GM23338 (cell line): ENCODE measurements at regions not wholly inside any gene's neighbourhood (a gene's known extent, or its start where the extent isn't known, plus 50 kb on each side); places are given as distances from the start of the nearest gene placed in this dataset.

Experiments
- CREB1 ChIP-seq: fragments of 250-450 bp; sonication (Bioruptor Pico); IDR thresholded peaks from 2 replicates; pipeline ENCODE4 v1.5.0; 2020; ENCODE audit warnings: low read depth, mild to moderate bottlenecking, moderate library complexity
- EZH2 ChIP-seq: fragments of 200-600 bp; sonication (generic); IDR thresholded peaks from one replicate; pipeline ENCODE4 v1.8.0; 2017; ENCODE audit warnings: antibody characterized with exemption, mild to moderate bottlenecking, low read depth; ENCODE audit not compliant: unreplicated experiment
- EZH2phosphoT487 ChIP-seq: fragments of 200-600 bp; sonication (generic); IDR thresholded peaks from one replicate; pipeline ENCODE4 v1.8.1; 2018; ENCODE audit warnings: antibody characterized with exemption; ENCODE audit not compliant: unreplicated experiment
- JUNB ChIP-seq: IDR thresholded peaks from one replicate; pipeline ENCODE4 v1.6.1; 2016; ENCODE audit warnings: antibody characterized with exemption; ENCODE audit not compliant: unreplicated experiment
- NANOG ChIP-seq: IDR thresholded peaks from 2 replicates; pipeline ENCODE4 v1.6.1; 2016; ENCODE audit warnings: antibody characterized with exemption, borderline replicate concordance
- POLR2AphosphoS5 ChIP-seq: IDR thresholded peaks from 2 replicates; pipeline ENCODE4 v1.6.1; 2016; ENCODE audit warnings: antibody characterized with exemption, low read depth
- REST ChIP-seq: IDR thresholded peaks from one replicate; pipeline ENCODE4 v1.6.1; 2018; ENCODE audit warnings: antibody characterized with exemption; ENCODE audit not compliant: unreplicated experiment
- STAT1 ChIP-seq: IDR thresholded peaks from one replicate; pipeline ENCODE4 v1.6.1; 2016; ENCODE audit warnings: antibody characterized with exemption; ENCODE audit not compliant: unreplicated experiment
- ZNF114 ChIP-seq: fragments of 250-450 bp; sonication (Bioruptor Pico); IDR thresholded peaks from 2 replicates; pipeline ENCODE4 v1.5.0; 2020; ENCODE audit warnings: mild to moderate bottlenecking, moderate library complexity
- ZNF331 ChIP-seq: fragments of 250-450 bp; sonication (Bioruptor Pico); IDR thresholded peaks from 2 replicates; pipeline ENCODE4 v1.5.0; 2020; ENCODE audit warnings: low read depth, mild to moderate bottlenecking, moderate library complexity
- ZNF462 ChIP-seq: fragments of 250-450 bp; sonication (Bioruptor Pico); IDR thresholded peaks from 2 replicates; pipeline ENCODE4 v1.5.0; 2020; ENCODE audit warnings: mild to moderate bottlenecking, moderate library complexity
- TF ChIP-seq, protein P1 (sequence below), 2 experiments: fragments of 200-600 bp in 1 of 2; sonication (generic) in 1 of 2; conservative IDR thresholded peaks; 2 replicates each; pipeline versions ENCODE4 v1.5.1 to v1.6.1; 2016 to 2017; ENCODE audit warnings: antibody characterized with exemption in 2 of 2, low read depth in 2 of 2, mild to moderate bottlenecking in 2 of 2, moderate library complexity in 1 of 2
- TF ChIP-seq, protein P2 (sequence below): IDR thresholded peaks from 2 replicates; pipeline ENCODE4 v1.6.1; 2016; ENCODE audit warnings: antibody characterized with exemption

GRCh38 chr12:18923721-18924120, 185.8 kb downstream of the CAPZA3 start:
- TF ChIP-seq, protein P1, sequence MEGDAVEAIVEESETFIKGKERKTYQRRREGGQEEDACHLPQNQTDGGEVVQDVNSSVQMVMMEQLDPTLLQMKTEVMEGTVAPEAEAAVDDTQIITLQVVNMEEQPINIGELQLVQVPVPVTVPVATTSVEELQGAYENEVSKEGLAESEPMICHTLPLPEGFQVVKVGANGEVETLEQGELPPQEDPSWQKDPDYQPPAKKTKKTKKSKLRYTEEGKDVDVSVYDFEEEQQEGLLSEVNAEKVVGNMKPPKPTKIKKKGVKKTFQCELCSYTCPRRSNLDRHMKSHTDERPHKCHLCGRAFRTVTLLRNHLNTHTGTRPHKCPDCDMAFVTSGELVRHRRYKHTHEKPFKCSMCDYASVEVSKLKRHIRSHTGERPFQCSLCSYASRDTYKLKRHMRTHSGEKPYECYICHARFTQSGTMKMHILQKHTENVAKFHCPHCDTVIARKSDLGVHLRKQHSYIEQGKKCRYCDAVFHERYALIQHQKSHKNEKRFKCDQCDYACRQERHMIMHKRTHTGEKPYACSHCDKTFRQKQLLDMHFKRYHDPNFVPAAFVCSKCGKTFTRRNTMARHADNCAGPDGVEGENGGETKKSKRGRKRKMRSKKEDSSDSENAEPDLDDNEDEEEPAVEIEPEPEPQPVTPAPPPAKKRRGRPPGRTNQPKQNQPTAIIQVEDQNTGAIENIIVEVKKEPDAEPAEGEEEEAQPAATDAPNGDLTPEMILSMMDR (conservative IDR thresholded peaks at IDR 0.05; ENCODE audit: low read depth in 2 of 2) = no peak
- TF ChIP-seq EZH2 = no peak
- no peak for TF ChIP-seq JUNB
- TF ChIP-seq POLR2AphosphoS5 = no peak
- no peak for TF ChIP-seq REST
- TF ChIP-seq CREB1 (CRISPR knock-in tag) = no peak
- TF ChIP-seq EZH2phosphoT487 = no peak
- TF ChIP-seq ZNF114 (CRISPR knock-in tag) = no peak
- no peak for TF ChIP-seq ZNF462 (CRISPR knock-in tag)
- no peak for TF ChIP-seq STAT1
- TF ChIP-seq, protein P2, sequence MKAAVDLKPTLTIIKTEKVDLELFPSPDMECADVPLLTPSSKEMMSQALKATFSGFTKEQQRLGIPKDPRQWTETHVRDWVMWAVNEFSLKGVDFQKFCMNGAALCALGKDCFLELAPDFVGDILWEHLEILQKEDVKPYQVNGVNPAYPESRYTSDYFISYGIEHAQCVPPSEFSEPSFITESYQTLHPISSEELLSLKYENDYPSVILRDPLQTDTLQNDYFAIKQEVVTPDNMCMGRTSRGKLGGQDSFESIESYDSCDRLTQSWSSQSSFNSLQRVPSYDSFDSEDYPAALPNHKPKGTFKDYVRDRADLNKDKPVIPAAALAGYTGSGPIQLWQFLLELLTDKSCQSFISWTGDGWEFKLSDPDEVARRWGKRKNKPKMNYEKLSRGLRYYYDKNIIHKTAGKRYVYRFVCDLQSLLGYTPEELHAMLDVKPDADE = no peak
- TF ChIP-seq NANOG = no peak
- no peak for TF ChIP-seq ZNF331 (CRISPR knock-in tag)
